ENCODE measurements at regions not wholly inside any gene's neighbourhood (a gene's known extent, or its start where the extent isn't known, plus 50 kb on each side); places are given as distances from the start of the nearest gene placed in this dataset.

GRCh38 chr9:27929841-27930240 lies 356.6 kb upstream of the C9orf72 start:
- TF ChIP-seq CTCF (conservative IDR thresholded peaks at IDR 0.05; ENCODE audit: low read depth), result no peak
- ChIA-PET CTCF (no interaction called here), POLR2A (ENCODE audit: low non-redundant PET) (no interaction called here)
- H3K27ac ChIP-seq, result no peak overlapping the region
- DNase-seq (ENCODE audit: low spot score), result no peak

GRCh38 chr9:27933210-27934025 lies 360.1 kb upstream of the C9orf72 start:
- no peak for DNase-seq (ENCODE audit: low spot score)
- ChIA-PET CTCF (no interaction called here), POLR2A (ENCODE audit: low non-redundant PET) (no interaction called here)
- no peak for TF ChIP-seq CTCF (conservative IDR thresholded peaks at IDR 0.05; ENCODE audit: low read depth)
- no peak overlapping the region for H3K27ac ChIP-seq

- H3K27ac ChIP-seq, result no peak overlapping the region
- no peak for TF ChIP-seq CTCF (conservative IDR thresholded peaks at IDR 0.05; ENCODE audit: low read depth)
- ChIA-PET POLR2A (ENCODE audit: low non-redundant PET) (no interaction called here), CTCF (no interaction called here)
- no peak for DNase-seq (ENCODE audit: low spot score)
Measured at GRCh38 chr9:27934471-27934870, 361.2 kb upstream of the C9orf72 start.

- ChIA-PET POLR2A (ENCODE audit: low non-redundant PET) (no interaction called here), CTCF (no interaction called here)
- H3K27ac ChIP-seq, result no peak overlapping the region
- TF ChIP-seq CTCF (conservative IDR thresholded peaks at IDR 0.05; ENCODE audit: low read depth), result no peak
- DNase-seq (ENCODE audit: low spot score), result no peak
Measured at GRCh38 chr9:27939186-27939585, 365.9 kb upstream of the C9orf72 start.

- H3K27ac ChIP-seq, result no peak overlapping the region
- DNase-seq (ENCODE audit: low spot score), result no peak
- ChIA-PET CTCF (interaction anchor here (0.5 to 0.7 kb wide), 2 partner anchors 60 to 599 kb away, joined by 3 to 5 read pairs; no protein-coding TSS in a partner anchor), POLR2A (ENCODE audit: low non-redundant PET) (no interaction called here)
- TF ChIP-seq CTCF (conservative IDR thresholded peaks at IDR 0.05; ENCODE audit: low read depth), result no peak
Measured at GRCh38 chr9:27940535-27940934, 367.3 kb upstream of the C9orf72 start.

- POLR2A ChIA-PET (ENCODE audit: low non-redundant PET), result no interaction called here
- H3K27ac ChIP-seq, result no peak overlapping the region
- no peak for TF ChIP-seq CTCF (conservative IDR thresholded peaks at IDR 0.05; ENCODE audit: low read depth)
- CTCF ChIA-PET, result no interaction called here
- DNase-seq (ENCODE audit: low spot score), result no peak
Measured at GRCh38 chr9:27943501-27943900, 370.2 kb upstream of the C9orf72 start.

All from RWPE1 (cell line).